Ovary (tissue), 7 donors: ENCODE measurements at regions not wholly inside any gene's neighbourhood (a gene's known extent, or its start where the extent isn't known, plus 50 kb on each side); places are given as distances from the start of the nearest gene placed in this dataset.

Experiments
- DNase-seq, 5 donors: peaks; one replicate each; pipeline ENCODE4 v3.0.0-alpha.2; 2019 to 2020
- H3K27ac ChIP-seq, 2 donors: fragments of 200-600 bp; one replicate each; pipeline versions ENCODE4 v1.5.1 to v1.8.0; 2019 to 2022
- H3K27me3 ChIP-seq: fragments of 200-600 bp; one replicate; pipeline ENCODE4 v1.8.0; 2022
- H3K36me3 ChIP-seq: fragments of 200-600 bp; sonication (generic); one replicate; pipeline ENCODE4 v1.5.1; 2019
- H3K4me1 ChIP-seq: one replicate; pipeline ENCODE4 v1.8.1; 2013; ENCODE audit warnings: mild to moderate bottlenecking, moderate library complexity; ENCODE audit not compliant: insufficient read depth
- H3K4me3 ChIP-seq: fragments of 200-600 bp; sonication (generic); one replicate; pipeline ENCODE4 v1.5.1; 2017
- H3K9me3 ChIP-seq, 2 donors: fragments of 200-600 bp in 1 of 2; sonication (generic) in 1 of 2; one replicate each; pipeline versions ENCODE4 v1.5.1 to v1.8.1; 2013 to 2019; ENCODE audit warnings: mild to moderate bottlenecking in 1 of 2, moderate library complexity in 1 of 2
- CTCF ChIP-seq, 3 donors: fragments of 450-650 bp in 2 of 3; fragments of 200-600 bp in 1 of 3; IDR thresholded peaks; one replicate each; pipeline versions ENCODE4 v1.5.1 to v1.8.0; 2016 to 2022; ENCODE audit warnings: antibody characterized with exemption in 3 of 3, mild to moderate bottlenecking in 1 of 3
- EP300 ChIP-seq: sonication (generic); formaldehyde crosslinking; IDR thresholded peaks from one replicate; pipeline ENCODE4 v1.6.1; 2017; ENCODE audit warnings: antibody characterized with exemption
- POLR2A ChIP-seq: fragments of 450-650 bp; IDR thresholded peaks from one replicate; pipeline ENCODE4 v1.6.1; 2017; ENCODE audit warnings: antibody characterized with exemption, mild to moderate bottlenecking, moderate library complexity
- WGBS, 3 donors: extraction: QIAGEN DNeasy Blood & Tissue Kit in 1 of 3; methylation state at CpG; one replicate each; pipeline versions ENCODE4 v1.1.5 to v1.1.7; 2013 to 2017; 5-methylcytosine and 5-hydroxymethylcytosine counted together
- intact Hi-C, 4 donors: fragments of 100-400 bp; cut with DNase I; formaldehyde crosslinking; loops; one replicate each; pipeline versions ENCODE4 v1.11.0 to v1.15.1; 2022 to 2023
- donor health status: DM: no; HTN: no; CAD: no; lungs with moderate emphysema.
- donor health status: DM: no; HTN: no; CAD: no.
- donor health status: Bipolar disorder and iron deficiency.
- donor health status: DM: no; HTN: no; CAD: no.
- donor health status: DM: yes; HTN: yes; CAD: no.

GRCh38 chr12:43113616-43114015, 438.4 kb downstream of the ADAMTS20 start:
- 86 to 93% (median 89%) methylated on average over 4 of the region's 4 CpGs for WGBS, 3 donors
- Histone ChIP-seq H3K4me3 (no peak overlapping the region), H3K4me1 (no peaks in the 10 kb centered on the region), H3K9me3 (no peaks in the 10 kb centered on the region), H3K36me3 (no peaks in the 10 kb centered on the region), H3K27me3 (no peaks in the 10 kb centered on the region), H3K27ac (no peak overlapping the region)
- intact Hi-C loops: no loop called here
- TF ChIP-seq CTCF (IDR thresholded peaks at IDR 0.05) (no peak), POLR2A (no peak), EP300 (no peak)
- no peak for DNase-seq

GRCh38 chr12:43113135-43113534, 438.9 kb downstream of the ADAMTS20 start:
- H3K9me3 ChIP-seq: no peaks in the 10 kb centered on the region
- H3K4me3 ChIP-seq: no peak overlapping the region
- TF ChIP-seq CTCF (IDR thresholded peaks at IDR 0.05) (no peak), POLR2A (no peak), EP300 (no peak)
- H3K4me1 ChIP-seq: no peaks in the 10 kb centered on the region
- intact Hi-C loops: no loop called here
- 65 to 73% (median 65%) methylated on average over 2 of the region's 2 CpGs for WGBS, 3 donors
- DNase-seq: no peak
- H3K27me3 ChIP-seq: no peaks in the 10 kb centered on the region
- no peak overlapping the region for H3K27ac ChIP-seq
- H3K36me3 ChIP-seq: no peaks in the 10 kb centered on the region

GRCh38 chr12:43112101-43112920, 439.7 kb downstream of the ADAMTS20 start:
- DNase-seq: no peak
- intact Hi-C loops: no loop called here
- TF ChIP-seq POLR2A (no peak), EP300 (no peak), CTCF (IDR thresholded peaks at IDR 0.05) (no peak)
- Histone ChIP-seq H3K9me3 (no peaks in the 10 kb centered on the region), H3K27ac (no peak overlapping the region), H3K4me1 (no peaks in the 10 kb centered on the region), H3K36me3 (no peaks in the 10 kb centered on the region), H3K4me3 (no peak overlapping the region), H3K27me3 (no peaks in the 10 kb centered on the region)
- 25 to 37% (median 32%) methylated on average over 8 of the region's 8 CpGs for WGBS, 3 donors

- Histone ChIP-seq H3K4me3 (no peak overlapping the region), H3K4me1 (no peaks in the 10 kb centered on the region), H3K36me3 (no peaks in the 10 kb centered on the region), H3K9me3 (no peaks in the 10 kb centered on the region), H3K27me3 (no peaks in the 10 kb centered on the region), H3K27ac (no peak overlapping the region)
- TF ChIP-seq POLR2A (no peak), CTCF (IDR thresholded peaks at IDR 0.05) (no peak), EP300 (no peak)
- intact Hi-C loops: no loop called here
- WGBS, 3 donors: 52 to 66% (median 56%) methylated on average over 6 of the region's 6 CpGs
- DNase-seq: no peak
Observed at GRCh38 chr12:43111608-43112007, 440.4 kb downstream of the ADAMTS20 start.
